ENCODE measurements at regions not wholly inside any gene's neighbourhood (a gene's known extent, or its start where the extent isn't known, plus 50 kb on each side); places are given as distances from the start of the nearest gene placed in this dataset.

GRCh38 chr22:45065726-45066125 is 55.9 kb upstream of the PHF21B start:
- Histone ChIP-seq H3K27me3 (ENCODE audit: control insufficient read depth, extremely low read depth, insufficient read depth, low read length) (peaks cover 4% of the 10 kb centered on the region), H3K79me2 (ENCODE audit: control insufficient read depth, insufficient read depth, low read length) (no peaks in the 10 kb centered on the region), H3K9me3 (ENCODE audit: control insufficient read depth, low read depth, low read length) (no peaks in the 10 kb centered on the region), H3K4me3 (ENCODE audit: control insufficient read depth in 2 of 3, extremely low read depth in 1 of 3, insufficient read depth in 2 of 3, low read depth in 1 of 3, low read length in 3 of 3) (no peak overlapping the region), H2AFZ (ENCODE audit: control insufficient read depth, low read length) (no peak overlapping the region), H3K9ac (ENCODE audit: control insufficient read depth, extremely low read depth, insufficient read depth, low read length) (no peak overlapping the region), H3K27ac (ENCODE audit: control insufficient read depth, insufficient read depth, low read length) (no peak overlapping the region), H4K20me1 (ENCODE audit: control insufficient read depth, extremely low read depth, insufficient read depth, low read length) (no peaks in the 10 kb centered on the region), H3K9me1 (ENCODE audit: control insufficient read depth, extremely low read depth, insufficient read depth, low read length) (no peaks in the 10 kb centered on the region), H3K4me1 (ENCODE audit: control insufficient read depth, extremely low read depth, insufficient read depth, low read length) (peaks cover 17% of the 10 kb centered on the region), H3K36me3 (ENCODE audit: control insufficient read depth in 2 of 2, extremely low read depth in 1 of 2, insufficient read depth in 2 of 2, low read length in 2 of 2) (no peaks in the 10 kb centered on the region), H3K4me2 (ENCODE audit: control insufficient read depth, extremely low read depth, insufficient read depth, low read depth, low read length) (no peak overlapping the region)
- dilution Hi-C loops (cut with MboI; ENCODE audit: extremely low pct_ligation_motif_present, low sequenced_read_pairs) = no loop called here
- no peak for DNase-seq (ENCODE audit: low read depth, low spot score)
- no peak for FAIRE-seq
- TF ChIP-seq CTCF (optimal IDR thresholded peaks at IDR 0.05 in 1 of 3, IDR thresholded peaks at IDR 0.05 in 1 of 3, conservative IDR thresholded peaks at IDR 0.05 in 1 of 3; ENCODE audit: extremely low read depth in 1 of 3, insufficient read depth in 2 of 3, low read length in 3 of 3) (no peak), EZH2 (IDR thresholded peaks at IDR 0.05; ENCODE audit: low read length) (no peak)

- no peak for FAIRE-seq
- H3K9ac ChIP-seq (ENCODE audit: control insufficient read depth, extremely low read depth, insufficient read depth, low read length) = no peak overlapping the region
- H3K4me1 ChIP-seq (ENCODE audit: control insufficient read depth, extremely low read depth, insufficient read depth, low read length) = peaks cover 26% of the 10 kb centered on the region
Observed at GRCh38 chr22:45067731-45068130, 57.9 kb upstream of the PHF21B start.

More at GRCh38 chr22:45067731-45068130, 57.9 kb upstream of the PHF21B start:
- no peak overlapping the region for H3K4me2 ChIP-seq (ENCODE audit: control insufficient read depth, extremely low read depth, insufficient read depth, low read depth, low read length)
- no peaks in the 10 kb centered on the region for H3K36me3 ChIP-seq (ENCODE audit: control insufficient read depth in 2 of 2, extremely low read depth in 1 of 2, insufficient read depth in 2 of 2, low read length in 2 of 2)
- no peak for DNase-seq (ENCODE audit: low read depth, low spot score)
- no peaks in the 10 kb centered on the region for H3K9me1 ChIP-seq (ENCODE audit: control insufficient read depth, extremely low read depth, insufficient read depth, low read length)
- H2AFZ ChIP-seq (ENCODE audit: control insufficient read depth, low read length) = no peak overlapping the region
- dilution Hi-C loops (cut with MboI; ENCODE audit: extremely low pct_ligation_motif_present, low sequenced_read_pairs) = no loop called here
- no peak overlapping the region for H3K4me3 ChIP-seq (ENCODE audit: control insufficient read depth in 2 of 3, extremely low read depth in 1 of 3, insufficient read depth in 2 of 3, low read depth in 1 of 3, low read length in 3 of 3)
- H3K79me2 ChIP-seq (ENCODE audit: control insufficient read depth, insufficient read depth, low read length) = no peaks in the 10 kb centered on the region
- H3K27ac ChIP-seq (ENCODE audit: control insufficient read depth, insufficient read depth, low read length) = no peak overlapping the region
- H3K27me3 ChIP-seq (ENCODE audit: control insufficient read depth, extremely low read depth, insufficient read depth, low read length) = peaks cover 4% of the 10 kb centered on the region
- H3K9me3 ChIP-seq (ENCODE audit: control insufficient read depth, low read depth, low read length) = no peaks in the 10 kb centered on the region
- no peak for TF ChIP-seq CTCF (optimal IDR thresholded peaks at IDR 0.05 in 1 of 3, IDR thresholded peaks at IDR 0.05 in 1 of 3, conservative IDR thresholded peaks at IDR 0.05 in 1 of 3; ENCODE audit: extremely low read depth in 1 of 3, insufficient read depth in 2 of 3, low read length in 3 of 3)
- no peak for TF ChIP-seq EZH2 (IDR thresholded peaks at IDR 0.05; ENCODE audit: low read length)
- H4K20me1 ChIP-seq (ENCODE audit: control insufficient read depth, extremely low read depth, insufficient read depth, low read length) = no peaks in the 10 kb centered on the region

Data from keratinocyte (primary cell).